ENCODE measurements at regions not wholly inside any gene's neighbourhood (a gene's known extent, or its start where the extent isn't known, plus 50 kb on each side); places are given as distances from the start of the nearest gene placed in this dataset.

DNA sequence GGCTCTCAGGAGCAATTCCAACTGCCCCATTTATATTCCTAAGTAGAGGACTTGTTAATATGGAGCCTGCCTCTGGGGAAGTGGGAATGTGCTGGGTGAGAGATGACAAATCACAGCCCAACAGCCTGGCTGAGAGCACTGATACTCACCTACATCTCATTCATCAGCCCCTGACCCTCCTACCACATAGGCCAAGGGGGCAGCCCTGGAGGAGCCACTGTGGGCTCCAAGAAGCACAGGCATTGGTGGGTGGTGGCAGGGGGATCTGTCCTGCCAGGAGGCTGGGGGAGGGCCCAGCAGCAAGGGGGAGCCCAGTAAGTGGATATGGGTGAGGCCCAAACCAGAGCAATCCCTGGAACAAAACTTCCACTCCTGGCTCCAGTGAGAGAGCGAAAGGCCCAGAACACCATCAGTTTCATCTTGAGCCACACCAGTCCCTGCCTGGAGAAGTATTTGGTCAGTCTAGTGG, 79.7 kb downstream of the BUD13 start:
- Histone ChIP-seq H3K79me2 (ENCODE audit: insufficient read depth) (no peaks in the 10 kb centered on the region), H3K27me3 (replicated peaks; ENCODE audit: insufficient read depth) (no peaks in the 10 kb centered on the region; the same call in none of the 2 replicates), H3K9me3 (ENCODE audit: low read depth) (no peaks in the 10 kb centered on the region), H3K4me2 (ENCODE audit: unreplicated experiment) (no peak overlapping the region), H3F3A (ENCODE audit: insufficient read depth) (no peaks in the 10 kb centered on the region), H3K36me3 (ENCODE audit: low read depth) (no peaks in the 10 kb centered on the region), H3K4me3 (no peak overlapping the region), H4K20me1 (ENCODE audit: insufficient read depth) (no peaks in the 10 kb centered on the region), H3K9me2 (ENCODE audit: insufficient read depth) (no peaks in the 10 kb centered on the region), H3K27ac (no peak overlapping the region), H2AFZ (no peak overlapping the region), H3K4me1 (ENCODE audit: insufficient read depth) (no peaks in the 10 kb centered on the region), H3K9ac (no peak overlapping the region)
- WGBS, 2 experiments (ENCODE audit: low coverage in 1 of 2, low lambda C conversion rate in 2 of 2, missing lambda C conversion rate in 2 of 2): 56% methylated on average over 1 of the region's 1 CpG; no CpG with 5 or more reads in 1 of the 2 experiments
- no peak for DNase-seq
- TF ChIP-seq EZH2 (IDR thresholded peaks at IDR 0.05; ENCODE audit: insufficient read depth, poor library complexity, severe bottlenecking) (no peak), EZH2phosphoT487 (IDR thresholded peaks at IDR 0.05; ENCODE audit: insufficient read depth, low read depth) (no peak)
- in situ Hi-C loops (cut with MboI): loop anchor here (25.0 kb wide), 1 partner anchor 1356 kb away; no protein-coding TSS in a partner anchor

- H3K4me3 ChIP-seq: no peak overlapping the region
- no peak overlapping the region for H2AFZ ChIP-seq
- H3K4me2 ChIP-seq (ENCODE audit: unreplicated experiment): no peak overlapping the region
- no peaks in the 10 kb centered on the region for H3K9me3 ChIP-seq (ENCODE audit: low read depth)
- H3K79me2 ChIP-seq (ENCODE audit: insufficient read depth): no peaks in the 10 kb centered on the region
- H3K27me3 ChIP-seq (replicated peaks; ENCODE audit: insufficient read depth): no peaks in the 10 kb centered on the region; the same call in none of the 2 replicates
- in situ Hi-C loops (cut with MboI): loop anchor here (25.0 kb wide), 1 partner anchor 1355 kb away; no protein-coding TSS in a partner anchor
- H3K4me1 ChIP-seq (ENCODE audit: insufficient read depth): no peaks in the 10 kb centered on the region
- H3K9ac ChIP-seq: no peak overlapping the region
- TF ChIP-seq EZH2 (IDR thresholded peaks at IDR 0.05; ENCODE audit: insufficient read depth, poor library complexity, severe bottlenecking) (no peak), EZH2phosphoT487 (IDR thresholded peaks at IDR 0.05; ENCODE audit: insufficient read depth, low read depth) (no peak)
- H4K20me1 ChIP-seq (ENCODE audit: insufficient read depth): no peaks in the 10 kb centered on the region
- no peaks in the 10 kb centered on the region for H3K9me2 ChIP-seq (ENCODE audit: insufficient read depth)
- 52 to 54% methylated on average over 16 of the region's 16 CpGs for WGBS, 2 experiments (ENCODE audit: low coverage in 1 of 2, low lambda C conversion rate in 2 of 2, missing lambda C conversion rate in 2 of 2)
- H3K27ac ChIP-seq: no peak overlapping the region
- DNase-seq: no peak
- no peaks in the 10 kb centered on the region for H3K36me3 ChIP-seq (ENCODE audit: low read depth)
- H3F3A ChIP-seq (ENCODE audit: insufficient read depth): no peaks in the 10 kb centered on the region
Measured at GRCh38 chr11:116692318-116693101, 80.3 kb downstream of the BUD13 start.

DNA sequence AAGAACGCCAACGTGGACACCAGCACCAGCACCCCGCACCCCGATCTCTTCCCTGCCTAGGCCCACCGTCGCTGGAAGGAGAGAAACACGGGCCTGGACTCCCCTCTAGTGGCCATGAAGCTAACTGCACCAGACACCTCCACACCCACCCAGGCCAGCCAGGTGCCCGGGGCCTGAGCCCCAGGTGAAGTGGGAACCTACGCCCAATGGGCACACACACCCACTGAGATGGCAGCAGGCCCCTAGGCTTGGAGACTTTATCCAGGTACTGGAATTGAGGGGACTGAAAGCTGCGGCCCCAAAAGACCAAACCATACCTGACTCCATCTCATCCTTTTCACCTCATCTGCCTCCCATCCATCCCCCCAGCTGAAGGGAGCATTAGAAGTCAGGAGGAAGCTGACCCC, 81.0 kb downstream of the BUD13 start:
- TF ChIP-seq EZH2phosphoT487 (IDR thresholded peaks at IDR 0.05; ENCODE audit: insufficient read depth, low read depth): no peak
- TF ChIP-seq EZH2 (IDR thresholded peaks at IDR 0.05; ENCODE audit: insufficient read depth, poor library complexity, severe bottlenecking): no peak
- in situ Hi-C loops (cut with MboI): loop anchor here (25.0 kb wide), 1 partner anchor 1354 kb away; no protein-coding TSS in a partner anchor
- Histone ChIP-seq H3K4me2 (ENCODE audit: unreplicated experiment) (no peak overlapping the region), H3K4me1 (ENCODE audit: insufficient read depth) (no peaks in the 10 kb centered on the region), H3K4me3 (no peak overlapping the region), H2AFZ (no peak overlapping the region), H3K27ac (no peak overlapping the region), H3K9ac (no peak overlapping the region), H3K9me3 (ENCODE audit: low read depth) (no peaks in the 10 kb centered on the region), H3K9me2 (ENCODE audit: insufficient read depth) (no peaks in the 10 kb centered on the region), H3K27me3 (replicated peaks; ENCODE audit: insufficient read depth) (no peaks in the 10 kb centered on the region; the same call in none of the 2 replicates), H3F3A (ENCODE audit: insufficient read depth) (no peaks in the 10 kb centered on the region), H3K36me3 (ENCODE audit: low read depth) (no peaks in the 10 kb centered on the region), H4K20me1 (ENCODE audit: insufficient read depth) (no peaks in the 10 kb centered on the region), H3K79me2 (ENCODE audit: insufficient read depth) (no peaks in the 10 kb centered on the region)
- DNase-seq: peak; percentile 52
- 9 to 12% methylated on average over 9 to 10 of the region's 10 CpGs for WGBS, 2 experiments (ENCODE audit: low coverage in 1 of 2, low lambda C conversion rate in 2 of 2, missing lambda C conversion rate in 2 of 2)

DNA sequence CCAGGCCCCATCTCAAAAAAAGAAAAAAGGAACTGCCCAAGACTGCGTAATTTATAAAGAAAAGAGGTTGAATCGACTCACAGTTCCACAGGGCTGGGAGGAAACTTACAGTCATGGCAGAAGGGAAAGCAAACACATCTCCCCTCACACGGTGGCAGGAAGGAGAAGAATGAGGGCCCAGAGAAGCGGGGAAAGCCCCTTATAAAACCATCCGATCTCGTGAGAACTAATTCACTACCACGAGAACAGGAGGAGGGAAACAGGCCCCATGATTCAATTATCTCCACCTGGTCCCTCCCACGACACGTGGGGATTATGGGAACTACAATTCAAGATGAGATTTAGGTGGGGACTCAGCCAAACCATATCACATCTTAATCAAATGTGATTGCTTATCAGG, 82.2 kb downstream of the BUD13 start:
- H3K9me3 ChIP-seq (ENCODE audit: low read depth): no peaks in the 10 kb centered on the region
- no peaks in the 10 kb centered on the region for H4K20me1 ChIP-seq (ENCODE audit: insufficient read depth)
- no peak overlapping the region for H3K4me3 ChIP-seq
- no peak overlapping the region for H2AFZ ChIP-seq
- WGBS, 2 experiments (ENCODE audit: low coverage in 1 of 2, low lambda C conversion rate in 2 of 2, missing lambda C conversion rate in 2 of 2): 69 to 73% methylated on average over 9 of the region's 9 CpGs
- H3K4me1 ChIP-seq (ENCODE audit: insufficient read depth): no peaks in the 10 kb centered on the region
- no peak for DNase-seq
- H3K27me3 ChIP-seq (replicated peaks; ENCODE audit: insufficient read depth): no peaks in the 10 kb centered on the region; the same call in none of the 2 replicates
- in situ Hi-C loops (cut with MboI): loop anchor here (25.0 kb wide), 1 partner anchor 1353 kb away; no protein-coding TSS in a partner anchor
- H3K4me2 ChIP-seq (ENCODE audit: unreplicated experiment): no peak overlapping the region
- H3F3A ChIP-seq (ENCODE audit: insufficient read depth): no peaks in the 10 kb centered on the region
- H3K27ac ChIP-seq: no peak overlapping the region
- TF ChIP-seq EZH2 (IDR thresholded peaks at IDR 0.05; ENCODE audit: insufficient read depth, poor library complexity, severe bottlenecking) (no peak), EZH2phosphoT487 (IDR thresholded peaks at IDR 0.05; ENCODE audit: insufficient read depth, low read depth) (no peak)
- H3K79me2 ChIP-seq (ENCODE audit: insufficient read depth): no peaks in the 10 kb centered on the region
- H3K36me3 ChIP-seq (ENCODE audit: low read depth): no peaks in the 10 kb centered on the region
- H3K9ac ChIP-seq: no peak overlapping the region
- no peaks in the 10 kb centered on the region for H3K9me2 ChIP-seq (ENCODE audit: insufficient read depth)

All from GM23248 (cell line).